ENCODE measurements at regions not wholly inside any gene's neighbourhood (a gene's known extent, or its start where the extent isn't known, plus 50 kb on each side); places are given as distances from the start of the nearest gene placed in this dataset.
"Not testable (repeated sequence)": the region's sequence is repeated elsewhere in the genome, so short reads cannot be mapped to it uniquely, and the experiment has no call there.

DNA sequence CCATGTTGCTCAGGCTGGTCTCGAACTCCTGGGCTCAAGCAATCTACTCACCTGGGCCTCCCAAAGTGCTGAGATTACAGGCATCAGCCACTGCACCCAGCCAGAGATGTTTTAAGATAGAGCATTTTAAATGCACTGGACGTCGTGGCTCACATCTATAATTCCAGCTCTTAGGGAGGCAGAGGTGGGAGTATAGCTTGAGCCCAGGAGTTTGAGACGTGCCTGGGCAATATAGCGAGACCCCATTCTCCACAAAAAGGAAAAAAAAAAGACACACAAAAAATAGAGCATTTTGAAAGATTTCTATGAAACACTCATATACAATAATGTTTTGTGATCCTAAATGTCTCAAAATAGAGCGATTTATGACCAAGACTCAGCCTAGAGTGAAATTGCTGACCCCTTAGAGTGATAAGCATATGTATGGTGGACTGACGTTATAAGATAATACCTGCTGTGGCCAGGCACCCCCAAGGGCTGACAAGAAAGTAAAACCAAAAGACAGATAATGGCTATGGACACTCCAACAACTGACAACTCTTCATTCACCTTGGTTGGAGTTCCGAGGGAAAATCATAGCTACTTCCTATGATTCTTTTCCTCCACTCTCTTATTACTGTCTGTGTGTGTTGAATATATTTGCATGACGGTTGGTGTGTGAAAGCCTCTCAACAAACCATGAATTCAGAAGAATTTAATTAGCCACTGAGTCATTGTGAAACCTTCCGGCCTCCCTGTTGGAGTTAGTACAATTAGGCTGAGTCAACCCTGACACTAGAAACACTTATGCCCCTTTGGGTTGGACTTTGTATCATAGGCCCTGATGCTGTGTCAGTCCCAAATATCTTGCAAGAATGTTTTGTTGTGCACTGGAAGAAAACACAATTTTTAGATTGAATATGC, 526.5 kb upstream of the NUDT12 start:
- DNase-seq = no peak

DNA sequence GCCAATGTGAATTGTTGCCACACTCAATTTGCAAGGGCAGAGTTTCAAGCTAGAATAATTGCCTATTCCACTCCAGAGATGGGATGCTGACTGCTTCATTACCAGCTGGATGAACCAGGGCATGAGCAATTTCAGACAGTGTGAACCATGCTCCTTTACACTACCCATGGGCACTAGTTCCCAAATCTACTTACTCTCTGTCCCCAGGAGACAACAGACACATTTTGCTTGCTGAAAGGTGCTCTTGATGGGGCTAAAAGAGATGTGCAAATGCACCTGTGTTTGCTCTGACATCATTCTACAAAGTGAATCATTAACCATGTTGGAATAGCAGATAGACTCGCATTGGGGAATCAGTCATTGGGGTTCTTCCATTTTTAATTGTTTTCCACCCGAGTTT, 522.3 kb upstream of the NUDT12 start:
- DNase-seq = no peak

- DNase-seq = no peak
Observed at GRCh38 chr5:104082754-104083153, 520.2 kb upstream of the NUDT12 start.

- DNase-seq = no peak
Observed at GRCh38 chr5:104081232-104081631, 518.6 kb upstream of the NUDT12 start.

GRCh38 chr5:104080646-104081175, 518.1 kb upstream of the NUDT12 start:
- DNase-seq = no peak

- not testable (repeated sequence) for DNase-seq
Observed at GRCh38 chr5:104079861-104080645, 517.5 kb upstream of the NUDT12 start.

DNA sequence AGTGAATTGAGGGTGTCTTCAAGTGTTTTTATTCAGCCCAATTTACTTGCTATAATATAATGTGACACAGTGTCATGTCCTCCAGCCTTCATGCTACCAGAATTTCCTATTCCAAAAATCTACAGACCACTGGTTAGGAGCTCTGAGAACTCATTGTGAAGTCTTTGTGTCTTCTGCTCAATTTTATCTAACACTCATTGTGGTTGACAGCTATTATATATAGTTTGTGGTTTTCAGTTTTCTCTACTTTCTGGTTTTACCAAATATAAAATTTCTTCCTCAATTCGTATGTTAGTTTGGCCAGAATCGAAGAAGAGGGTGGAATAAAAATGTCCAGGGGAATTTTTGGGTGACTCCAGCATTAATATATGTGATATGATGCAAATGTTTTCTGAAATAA, 509.3 kb upstream of the NUDT12 start:
- no peak for DNase-seq

DNA sequence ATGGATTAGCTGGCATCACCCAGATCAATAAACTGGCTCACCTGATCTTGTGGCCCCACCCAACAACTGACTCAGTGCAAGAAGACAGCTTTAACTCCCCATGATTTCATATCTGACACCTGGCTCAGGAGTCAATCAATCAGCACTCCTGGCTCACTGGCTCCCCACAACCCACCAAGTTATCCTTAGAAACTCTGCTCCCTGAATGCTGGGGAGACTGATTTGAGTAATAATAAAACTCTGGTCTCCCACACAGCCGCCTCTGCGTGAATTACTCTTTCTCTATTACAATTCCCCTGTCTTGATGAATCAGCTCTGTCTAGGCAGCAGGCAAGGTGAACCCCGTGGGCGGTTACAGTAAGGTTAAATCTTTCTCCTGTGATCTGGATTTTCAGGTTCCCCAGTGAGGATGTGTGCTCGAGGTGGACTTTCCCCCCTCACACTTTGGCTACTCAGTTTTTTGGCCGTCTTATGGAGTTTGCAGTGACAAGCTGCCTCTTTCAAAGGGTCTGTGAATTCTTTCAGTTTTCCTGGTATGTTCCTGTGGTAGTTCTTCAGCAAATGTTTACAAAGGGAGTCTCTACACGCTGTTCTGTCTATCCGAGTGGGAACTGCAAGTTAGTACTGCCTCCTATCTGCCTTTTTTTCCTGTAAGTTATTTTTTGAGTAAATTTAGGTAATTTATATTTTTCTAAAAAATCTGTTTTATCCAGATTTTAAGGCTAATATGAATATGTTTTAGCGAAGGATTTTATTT, 500.2 kb upstream of the NUDT12 start:
- DNase-seq = no peak

DNA sequence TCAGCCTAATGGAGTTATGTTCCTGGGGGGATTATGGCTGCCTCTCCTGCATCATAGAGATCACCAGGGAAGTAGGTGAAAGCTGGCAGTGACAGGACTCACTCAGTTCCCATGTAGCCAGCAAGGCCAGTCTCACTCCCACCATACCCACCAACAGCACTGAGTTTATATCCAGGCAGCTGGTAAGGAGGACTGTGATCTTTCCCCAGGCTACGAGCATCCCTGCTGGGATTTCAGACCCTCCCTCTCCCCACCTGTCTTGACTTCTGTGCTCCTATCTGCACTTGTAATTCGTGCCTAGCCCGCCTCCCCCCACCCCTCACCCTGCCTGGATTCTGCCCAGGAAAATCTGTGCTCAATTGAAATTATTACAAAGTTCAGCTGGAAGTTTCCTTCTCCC, 499.1 kb upstream of the NUDT12 start:
- no peak for DNase-seq

DNA sequence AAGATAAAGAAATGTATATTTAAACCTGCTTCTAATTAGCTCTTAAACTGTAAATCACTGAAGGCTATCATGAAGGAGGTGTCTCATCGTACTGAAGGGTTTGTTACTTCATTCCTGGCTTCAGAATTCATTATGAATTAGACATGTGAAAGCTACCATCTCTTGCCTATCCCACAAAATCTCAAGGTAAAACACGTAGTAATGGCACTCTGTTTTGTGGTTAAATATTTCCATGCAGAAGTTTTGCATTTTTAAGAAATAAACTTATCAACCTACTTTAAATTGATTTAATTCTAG, 490.7 kb upstream of the NUDT12 start:
- DNase-seq = no peak

- no peak for DNase-seq
Observed at GRCh38 chr5:104052558-104053352, 490.2 kb upstream of the NUDT12 start.

GRCh38 chr5:104050436-104050835, 487.8 kb upstream of the NUDT12 start:
- DNase-seq = no peak

- no peak for DNase-seq
Observed at GRCh38 chr5:104049752-104050151, 487.2 kb upstream of the NUDT12 start.

GRCh38 chr5:104048231-104048630, 485.6 kb upstream of the NUDT12 start:
- DNase-seq = peak; percentile 2

GRCh38 chr5:104045987-104046386, 483.4 kb upstream of the NUDT12 start:
- DNase-seq = no peak

- DNase-seq = not testable (repeated sequence)
Observed at GRCh38 chr5:104039871-104040270, 477.3 kb upstream of the NUDT12 start.

- not testable (repeated sequence) for DNase-seq
Observed at GRCh38 chr5:104037136-104037535, 474.5 kb upstream of the NUDT12 start.

GRCh38 chr5:104033186-104033585, 470.6 kb upstream of the NUDT12 start:
- DNase-seq = not testable (repeated sequence)

DNA sequence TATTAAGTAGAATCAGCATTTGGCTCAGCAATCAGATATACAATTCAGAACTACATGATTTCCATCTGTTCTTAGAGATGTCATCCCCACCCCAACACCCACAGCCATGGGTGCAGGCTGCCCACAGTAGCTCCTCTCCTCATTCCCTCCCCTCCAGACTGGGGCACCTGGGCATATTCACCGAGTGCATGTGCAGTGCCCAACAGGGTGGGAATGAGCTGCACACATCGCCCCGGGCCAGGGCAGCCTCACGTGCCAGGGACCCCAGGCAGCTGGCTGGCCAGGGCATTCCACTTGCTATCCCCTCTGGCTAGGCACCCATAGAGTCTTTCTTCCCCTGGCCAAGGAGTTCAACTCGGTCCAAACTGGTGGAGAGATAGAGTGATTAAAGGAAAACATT, 461.9 kb upstream of the NUDT12 start:
- no peak for DNase-seq

DNA sequence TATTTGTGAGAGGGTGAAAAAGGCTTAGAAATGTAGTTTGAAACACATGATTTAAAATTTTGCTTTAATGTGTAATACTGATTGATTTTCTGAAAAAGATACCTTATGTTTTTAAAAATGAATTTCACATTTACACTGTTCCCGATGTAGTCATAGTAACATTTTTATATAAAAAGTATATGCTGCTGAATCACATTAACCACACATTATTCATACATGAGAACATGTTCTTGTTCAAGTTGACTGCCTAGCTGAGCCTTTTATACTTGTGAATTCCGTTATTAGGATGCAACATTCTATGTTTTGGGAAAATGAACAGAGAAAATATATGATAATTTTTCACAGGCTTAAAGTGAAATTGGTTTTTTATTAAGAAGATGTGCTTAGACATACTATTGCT, 461.1 kb upstream of the NUDT12 start:
- no peak for DNase-seq

DNA sequence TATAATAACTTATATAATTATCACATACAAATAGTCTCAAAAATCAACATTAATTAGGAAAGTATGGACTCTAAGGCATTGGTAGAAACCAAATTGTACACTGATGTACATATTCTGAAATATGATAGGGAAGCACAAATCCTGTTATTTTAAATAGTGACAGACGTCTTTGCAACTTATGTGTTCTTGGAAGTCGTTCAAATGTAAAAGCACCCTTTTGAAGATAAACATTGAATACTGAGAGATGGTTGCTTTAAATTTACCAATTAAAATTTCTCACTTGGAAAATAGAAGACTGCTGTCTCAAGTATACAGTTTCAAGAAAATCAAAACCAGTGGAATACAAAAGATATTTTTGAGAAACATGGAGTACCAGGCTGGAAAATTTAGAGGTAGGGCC, 457.4 kb upstream of the NUDT12 start:
- no peak for DNase-seq

GRCh38 chr5:104018299-104018698, 455.7 kb upstream of the NUDT12 start:
- no peak for DNase-seq

Measured in activated CD4-positive, alpha-beta T cell treated with anti-CD3 and anti-CD28 coated beads, Interleukin-2, amount 50 U/mL, for 16 hours (primary cell).